ENCODE measurements at regions not wholly inside any gene's neighbourhood (a gene's known extent, or its start where the extent isn't known, plus 50 kb on each side); places are given as distances from the start of the nearest gene placed in this dataset.
"Not testable (repeated sequence)": the region's sequence is repeated elsewhere in the genome, so short reads cannot be mapped to it uniquely, and the experiment has no call there.

- no peaks in the 10 kb centered on the region for H3K79me2 ChIP-seq (ENCODE audit: low read depth)
- no peaks in the 10 kb centered on the region for H3K27me3 ChIP-seq
- no peak overlapping the region for H3K4me2 ChIP-seq
- no peak overlapping the region for H3K27ac ChIP-seq
- H3K36me3 ChIP-seq, result no peaks in the 10 kb centered on the region
- no peak overlapping the region for H3K9ac ChIP-seq
- TF ChIP-seq EZH2 (IDR thresholded peaks at IDR 0.05) (no peak), CTCF (IDR thresholded peaks at IDR 0.05) (no peak), EZH2phosphoT487 (IDR thresholded peaks at IDR 0.05) (no peak)
- no peaks in the 10 kb centered on the region for H3K4me1 ChIP-seq
- no peaks in the 10 kb centered on the region for H4K20me1 ChIP-seq (ENCODE audit: low read depth)
- no peaks in the 10 kb centered on the region for H3K36me3 Mint-ChIP-seq
- peak overlapping the region; percentile 76 for H3K27ac Mint-ChIP-seq
- H3F3A ChIP-seq (ENCODE audit: low read depth), result no peaks in the 10 kb centered on the region
- H3K4me3 Mint-ChIP-seq, result no peak overlapping the region
- DNase-seq (ENCODE audit: low spot score), result no peak
- no peak overlapping the region for H2AFZ ChIP-seq (replicated peaks)
- H3K9me3 ChIP-seq (ENCODE audit: low read depth), result no peaks in the 10 kb centered on the region
- no peaks in the 10 kb centered on the region for H3K27me3 Mint-ChIP-seq (ENCODE audit: insufficient read depth, low read depth)
- no peaks in the 10 kb centered on the region for H3K9me3 Mint-ChIP-seq
- H3K4me1 Mint-ChIP-seq, result peaks cover 5% of the 10 kb centered on the region
- H3K4me3 ChIP-seq, result no peak overlapping the region
Measured at GRCh38 chr6:167214206-167214605, 56.4 kb upstream of the GPR31 start.

- not testable (repeated sequence) for H4K20me1 ChIP-seq (ENCODE audit: low read depth); DNase-seq (ENCODE audit: low spot score); H3K36me3 Mint-ChIP-seq; H3K4me3 Mint-ChIP-seq; H3K79me2 ChIP-seq (ENCODE audit: low read depth); H3K27me3 ChIP-seq; H3K4me2 ChIP-seq; H3K27me3 Mint-ChIP-seq (ENCODE audit: insufficient read depth, low read depth); H3K4me3 ChIP-seq; H3K9ac ChIP-seq; H3K4me1 ChIP-seq; H3K36me3 ChIP-seq; H3F3A ChIP-seq (ENCODE audit: low read depth); H3K27ac ChIP-seq; H3K9me3 ChIP-seq (ENCODE audit: low read depth); H3K4me1 Mint-ChIP-seq; H3K27ac Mint-ChIP-seq; H3K9me3 Mint-ChIP-seq; H2AFZ ChIP-seq (replicated peaks)
Measured at GRCh38 chr6:167215429-167216250, 57.9 kb upstream of the GPR31 start.

GRCh38 chr6:167216390-167217050 is 58.7 kb upstream of the GPR31 start:
- not testable (repeated sequence) for H3K27ac ChIP-seq; H3K9ac ChIP-seq; H3K9me3 Mint-ChIP-seq; H3K27me3 Mint-ChIP-seq (ENCODE audit: insufficient read depth, low read depth); H3K4me1 Mint-ChIP-seq; H3K79me2 ChIP-seq (ENCODE audit: low read depth); DNase-seq (ENCODE audit: low spot score); H2AFZ ChIP-seq (replicated peaks); H3F3A ChIP-seq (ENCODE audit: low read depth); H3K4me1 ChIP-seq; H3K4me3 Mint-ChIP-seq; H3K9me3 ChIP-seq (ENCODE audit: low read depth); H3K36me3 ChIP-seq; H3K27me3 ChIP-seq; H4K20me1 ChIP-seq (ENCODE audit: low read depth); H3K27ac Mint-ChIP-seq; H3K4me2 ChIP-seq; H3K4me3 ChIP-seq; H3K36me3 Mint-ChIP-seq

- not testable (repeated sequence) for H3K79me2 ChIP-seq (ENCODE audit: low read depth); H3K4me1 ChIP-seq; H3K4me2 ChIP-seq; H3K4me3 Mint-ChIP-seq; H3K4me3 ChIP-seq; H3F3A ChIP-seq (ENCODE audit: low read depth); H4K20me1 ChIP-seq (ENCODE audit: low read depth); DNase-seq (ENCODE audit: low spot score); H3K27ac Mint-ChIP-seq; H3K9me3 ChIP-seq (ENCODE audit: low read depth); H3K4me1 Mint-ChIP-seq; H3K9me3 Mint-ChIP-seq; H3K9ac ChIP-seq; H3K27me3 Mint-ChIP-seq (ENCODE audit: insufficient read depth, low read depth); H3K27me3 ChIP-seq; H3K27ac ChIP-seq; H2AFZ ChIP-seq (replicated peaks); H3K36me3 Mint-ChIP-seq; H3K36me3 ChIP-seq
Measured at GRCh38 chr6:167217073-167217472, 59.3 kb upstream of the GPR31 start.

Data from neural progenitor cell (in vitro differentiated cells).